ENCODE measurements at regions not wholly inside any gene's neighbourhood (a gene's known extent, or its start where the extent isn't known, plus 50 kb on each side); places are given as distances from the start of the nearest gene placed in this dataset.
"Not testable (repeated sequence)": the region's sequence is repeated elsewhere in the genome, so short reads cannot be mapped to it uniquely, and the experiment has no call there.

DNA sequence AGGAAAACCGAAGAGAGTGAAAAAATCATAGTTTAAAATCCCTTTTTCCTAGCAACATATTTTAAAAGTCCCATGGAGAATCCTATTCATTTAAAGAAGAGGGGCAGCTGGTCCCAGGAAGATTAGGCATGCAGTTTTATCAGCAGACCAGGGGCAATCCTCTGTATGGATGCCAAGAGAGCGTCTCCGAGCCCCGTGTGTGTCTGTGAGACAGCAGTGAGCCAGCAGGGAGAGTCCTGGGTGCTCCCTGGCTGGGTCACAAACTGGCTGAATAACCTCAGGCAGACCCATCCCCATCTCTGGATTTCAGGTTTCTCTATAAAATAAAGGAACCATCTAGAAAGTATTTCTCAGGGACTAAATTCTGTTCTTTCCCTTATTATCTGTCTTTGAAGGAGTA, 128.2 kb upstream of the RIOK3 start (continued):
- TF ChIP-seq, protein P1, sequence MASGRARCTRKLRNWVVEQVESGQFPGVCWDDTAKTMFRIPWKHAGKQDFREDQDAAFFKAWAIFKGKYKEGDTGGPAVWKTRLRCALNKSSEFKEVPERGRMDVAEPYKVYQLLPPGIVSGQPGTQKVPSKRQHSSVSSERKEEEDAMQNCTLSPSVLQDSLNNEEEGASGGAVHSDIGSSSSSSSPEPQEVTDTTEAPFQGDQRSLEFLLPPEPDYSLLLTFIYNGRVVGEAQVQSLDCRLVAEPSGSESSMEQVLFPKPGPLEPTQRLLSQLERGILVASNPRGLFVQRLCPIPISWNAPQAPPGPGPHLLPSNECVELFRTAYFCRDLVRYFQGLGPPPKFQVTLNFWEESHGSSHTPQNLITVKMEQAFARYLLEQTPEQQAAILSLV (CRISPR knock-in tag; IDR thresholded peaks at IDR 0.05; ENCODE audit: borderline replicate concordance), result no peak
- TF ChIP-seq EEA1 (CRISPR knock-in tag; IDR thresholded peaks at IDR 0.05; ENCODE audit: borderline replicate concordance), result no peak

GRCh38 chr18:23329671-23330070, 123.4 kb upstream of the RIOK3 start:
- H3K79me2 ChIP-seq (ENCODE audit: insufficient read depth, low read length); FAIRE-seq; H3K9ac ChIP-seq (ENCODE audit: insufficient read depth, low read depth, low read length); H3K4me1 ChIP-seq (ENCODE audit: insufficient read depth, low read length); DNase-seq (ENCODE audit: low spot score); CTCF ChIA-PET (ENCODE audit: low intra/inter-chr PET ratio, low total read pairs); in situ Hi-C loops (cut with HindIII; ENCODE audit: extremely low pct_ligation_motif_present, low pct_unique_long_range_greater_than_20kb); H3K27ac ChIP-seq (ENCODE audit: extremely low read length, insufficient read depth, low read length); intact Hi-C loops (cut with micrococcal nuclease; ENCODE audit: unreplicated experiment); H3K9me3 ChIP-seq (ENCODE audit: low read length); H3K4me2 ChIP-seq (ENCODE audit: low read depth, low read length); H3K27me3 ChIP-seq (ENCODE audit: control insufficient read depth in 1 of 2, insufficient read depth in 2 of 2, low read length in 2 of 2); ATAC-seq; POLR2A ChIA-PET; BruUV-seq (replicated peaks); H2AFZ ChIP-seq (ENCODE audit: low read length); H3K36me3 ChIP-seq (replicated peaks in 1 of 2; ENCODE audit: control insufficient read depth in 1 of 2, insufficient read depth in 2 of 2, low read length in 2 of 2); H4K20me1 ChIP-seq (ENCODE audit: insufficient read depth, low read length); H3K4me3 ChIP-seq (replicated peaks in 1 of 3; ENCODE audit: insufficient read depth in 1 of 3, low read depth in 2 of 3, low read length in 3 of 3): not testable (repeated sequence)
- 91% methylated on average over 3 of the region's 3 CpGs for WGBS (ENCODE audit: low lambda C conversion rate)

GRCh38 chr18:23330423-23330822, 122.7 kb upstream of the RIOK3 start:
- Histone ChIP-seq H4K20me1 (ENCODE audit: insufficient read depth, low read length) (no peaks in the 10 kb centered on the region), H3K4me1 (ENCODE audit: insufficient read depth, low read length) (no peaks in the 10 kb centered on the region), H2AFZ (ENCODE audit: low read length) (no peak overlapping the region), H3K4me2 (ENCODE audit: low read depth, low read length) (no peak overlapping the region), H3K4me3 (replicated peaks in 1 of 3; ENCODE audit: insufficient read depth in 1 of 3, low read depth in 2 of 3, low read length in 3 of 3) (no peak overlapping the region), H3K27ac (ENCODE audit: extremely low read length, insufficient read depth, low read length) (no peak overlapping the region), H3K9ac (ENCODE audit: insufficient read depth, low read depth, low read length) (no peak overlapping the region), H3K9me3 (ENCODE audit: low read length) (no peaks in the 10 kb centered on the region), H3K36me3 (replicated peaks in 1 of 2; ENCODE audit: control insufficient read depth in 1 of 2, insufficient read depth in 2 of 2, low read length in 2 of 2) (no peaks in the 10 kb centered on the region), H3K79me2 (ENCODE audit: insufficient read depth, low read length) (no peaks in the 10 kb centered on the region), H3K27me3 (ENCODE audit: control insufficient read depth in 1 of 2, insufficient read depth in 2 of 2, low read length in 2 of 2) (no peaks in the 10 kb centered on the region)
- FAIRE-seq (no peak), ATAC-seq (no peak), DNase-seq (ENCODE audit: low spot score) (no peak)
- BruUV-seq (replicated peaks), result no TSS peak
- ChIA-PET CTCF (ENCODE audit: low intra/inter-chr PET ratio, low total read pairs) (no interaction called here), POLR2A (no interaction called here)
- intact Hi-C loops (cut with micrococcal nuclease; ENCODE audit: unreplicated experiment) (no loop called here), in situ Hi-C loops (cut with HindIII; ENCODE audit: extremely low pct_ligation_motif_present, low pct_unique_long_range_greater_than_20kb) (no loop called here)
- TF ChIP-seq SRSF1 (optimal IDR thresholded peaks at IDR 0.05; ENCODE audit: low read depth, low read length) (no peak), RNF2 (conservative IDR thresholded peaks at IDR 0.05; ENCODE audit: low read depth) (no peak), HNF4A (CRISPR knock-in tag; IDR thresholded peaks at IDR 0.05) (no peak), EED (CRISPR knock-in tag; IDR thresholded peaks at IDR 0.05) (no peak), RAD21 (CRISPR knock-in tag; IDR thresholded peaks at IDR 0.05) (no peak)
- WGBS (ENCODE audit: low lambda C conversion rate), result over 99% methylated on average over 8 of the region's 8 CpGs
